Fibroblast of skin of scalp (primary cell): ENCODE measurements at regions not wholly inside any gene's neighbourhood (a gene's known extent, or its start where the extent isn't known, plus 50 kb on each side); places are given as distances from the start of the nearest gene placed in this dataset.

Experiments
- DNase-seq: peaks from one replicate; pipeline ENCODE4 v3.0.0-alpha.2; 2013

DNA sequence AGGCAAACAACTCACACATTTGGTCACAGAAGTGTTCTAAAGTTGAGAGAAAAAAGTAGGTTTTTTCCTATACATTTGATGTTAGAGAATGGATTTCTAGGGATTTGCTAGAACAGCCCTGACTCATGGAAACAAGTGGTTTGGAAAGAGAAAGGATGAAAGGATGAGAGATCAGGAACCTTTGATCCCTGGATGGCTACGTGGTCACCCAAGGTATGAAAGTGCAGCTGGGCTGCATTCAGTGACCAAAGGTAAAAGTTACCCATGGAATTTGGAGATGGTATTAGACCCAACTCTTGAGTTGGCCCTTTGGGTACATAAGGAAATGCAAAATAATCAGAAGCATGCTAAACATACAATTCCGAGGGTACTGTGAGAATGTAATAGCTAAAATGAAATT lies 61.3 kb upstream of the SPIN1 start:
- DNase-seq = no peak

DNA sequence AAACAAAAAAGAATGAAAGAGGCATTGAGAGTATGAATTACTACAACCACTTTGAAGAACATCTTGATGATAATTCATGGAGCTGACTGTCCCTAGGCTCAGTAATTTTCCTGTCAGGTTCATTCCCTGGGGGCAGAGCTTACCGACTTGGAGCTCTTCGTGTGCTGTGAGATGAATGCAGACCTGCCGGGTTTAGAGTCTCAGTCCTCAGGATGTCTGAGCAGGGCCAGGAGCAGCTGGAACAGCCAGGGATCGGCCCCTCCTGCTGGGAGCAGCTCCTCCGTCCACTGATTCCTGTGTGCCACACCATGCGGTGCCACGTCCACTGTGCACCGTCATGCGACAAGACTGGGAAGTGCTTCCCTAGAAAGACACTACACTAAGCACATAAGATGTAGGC lies 62.2 kb upstream of the SPIN1 start:
- DNase-seq = no peak

DNA sequence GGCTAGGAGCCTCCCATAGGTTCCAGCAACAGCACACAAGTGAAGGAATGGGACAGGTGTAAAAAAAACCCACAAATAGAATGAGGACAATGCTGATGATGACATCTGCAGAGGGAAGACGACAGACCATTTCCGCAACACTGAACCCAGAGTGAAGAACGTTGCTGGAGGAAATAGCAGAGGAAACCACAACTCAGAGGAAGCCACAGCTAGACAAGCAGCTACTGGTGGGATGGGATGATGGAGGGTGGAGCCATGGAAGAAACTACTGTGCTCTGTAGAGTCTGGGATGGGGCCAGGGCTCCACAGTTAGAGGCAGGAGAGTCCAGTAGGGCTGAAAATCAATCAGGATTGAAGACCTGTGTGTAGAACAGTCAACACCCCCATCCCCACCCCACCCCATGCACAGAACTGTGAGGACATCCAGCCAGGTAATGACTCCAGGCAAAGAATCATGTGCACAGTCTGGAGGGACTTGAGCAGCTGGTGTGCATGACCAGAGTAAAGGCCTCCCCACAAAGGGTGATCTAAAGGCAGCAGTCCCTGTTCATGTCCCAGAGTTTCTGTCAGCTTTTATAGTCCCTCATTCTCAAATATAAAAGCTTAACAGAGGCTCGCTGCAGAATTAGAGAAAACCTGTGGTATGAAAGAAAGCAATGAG lies 65.2 kb upstream of the SPIN1 start:
- DNase-seq = peak; percentile 28

DNA sequence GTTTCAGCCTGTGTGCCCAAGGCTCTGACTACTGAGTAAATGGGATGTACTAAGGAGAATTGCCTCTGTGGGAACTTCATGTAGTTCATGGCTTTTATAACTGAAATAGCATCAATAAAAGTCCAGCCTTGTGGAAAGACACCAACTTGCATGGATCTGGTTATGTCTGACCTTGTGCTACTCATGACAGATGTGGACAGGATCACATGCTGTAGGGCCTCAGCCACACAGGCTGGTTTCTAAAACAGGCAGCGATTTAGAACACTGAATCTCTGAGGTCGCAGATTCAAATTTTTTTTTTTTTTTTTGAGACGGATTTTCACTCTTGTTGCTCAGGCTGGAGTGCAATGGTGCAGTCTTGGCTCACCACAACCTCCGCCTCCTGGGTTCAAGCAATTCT lies 66.5 kb upstream of the SPIN1 start:
- no peak for DNase-seq

DNA sequence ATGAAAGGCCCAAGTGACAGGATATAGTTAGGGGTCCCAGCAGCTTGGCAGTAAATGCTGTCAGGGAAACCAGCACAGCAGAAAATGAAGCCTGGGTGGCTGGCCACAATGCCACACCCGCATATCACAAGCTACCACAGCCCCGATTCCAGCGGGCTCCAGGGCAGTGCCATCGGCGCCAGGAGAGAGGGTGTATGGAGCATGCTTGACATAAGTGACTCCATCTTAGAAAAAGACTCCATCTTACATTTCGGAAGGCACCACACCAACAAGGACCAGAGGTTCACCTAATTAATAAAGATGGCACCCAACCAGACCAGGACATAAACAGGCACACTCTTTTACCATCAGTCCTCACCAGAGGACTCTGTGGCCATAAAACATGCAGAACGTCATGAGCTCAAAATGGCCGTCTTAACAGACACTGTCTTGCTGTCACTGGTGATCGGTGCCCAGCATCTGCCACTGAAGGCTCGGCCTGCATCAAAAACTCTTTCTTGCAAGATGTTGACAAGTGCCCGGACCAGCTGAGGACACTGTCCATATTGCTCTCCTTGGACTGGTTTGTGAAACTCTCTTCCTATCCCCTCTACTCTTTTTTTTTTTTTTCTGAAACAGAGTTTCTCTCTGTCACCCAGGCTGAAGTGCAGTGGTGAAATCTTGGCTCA lies 67.4 kb upstream of the SPIN1 start:
- DNase-seq = no peak

DNA sequence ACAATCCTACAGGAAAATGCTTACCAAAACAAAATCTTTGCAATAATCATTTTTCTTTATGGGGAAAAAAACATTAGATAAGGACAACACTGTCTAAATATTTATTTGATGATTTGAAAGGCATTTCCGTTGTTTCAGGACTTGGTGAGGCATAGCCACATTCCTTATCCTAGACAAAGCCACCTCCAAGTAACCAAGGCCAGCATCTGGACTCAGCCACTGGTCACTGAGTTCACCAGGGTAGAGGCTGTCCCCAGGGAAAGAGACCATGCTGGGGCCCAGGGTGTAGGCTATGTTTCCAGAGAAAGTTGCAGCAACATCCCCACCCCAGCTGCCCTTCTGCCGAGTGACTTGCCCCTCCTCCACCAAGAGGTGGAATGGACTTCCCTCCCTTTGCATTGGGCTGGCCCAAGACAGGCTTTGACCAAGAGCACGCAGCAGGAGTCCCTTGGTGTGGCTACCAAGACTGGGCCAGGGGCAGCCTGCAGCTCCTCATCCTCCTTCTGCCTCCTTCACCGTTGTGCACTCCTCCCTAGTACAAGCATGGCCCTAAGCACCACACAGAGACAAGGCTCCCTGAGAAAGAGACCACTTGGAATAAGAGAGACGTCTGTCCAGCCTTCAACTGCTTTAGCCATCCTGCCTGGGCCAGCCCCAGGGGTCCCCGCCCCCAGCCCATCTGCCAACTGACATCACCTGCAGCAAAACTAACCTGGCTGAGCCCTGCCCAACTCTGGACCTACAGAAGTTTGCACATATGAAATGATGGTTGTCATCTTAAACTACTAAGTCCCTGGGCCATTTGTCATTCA lies 68.1 kb upstream of the SPIN1 start:
- DNase-seq = no peak

DNA sequence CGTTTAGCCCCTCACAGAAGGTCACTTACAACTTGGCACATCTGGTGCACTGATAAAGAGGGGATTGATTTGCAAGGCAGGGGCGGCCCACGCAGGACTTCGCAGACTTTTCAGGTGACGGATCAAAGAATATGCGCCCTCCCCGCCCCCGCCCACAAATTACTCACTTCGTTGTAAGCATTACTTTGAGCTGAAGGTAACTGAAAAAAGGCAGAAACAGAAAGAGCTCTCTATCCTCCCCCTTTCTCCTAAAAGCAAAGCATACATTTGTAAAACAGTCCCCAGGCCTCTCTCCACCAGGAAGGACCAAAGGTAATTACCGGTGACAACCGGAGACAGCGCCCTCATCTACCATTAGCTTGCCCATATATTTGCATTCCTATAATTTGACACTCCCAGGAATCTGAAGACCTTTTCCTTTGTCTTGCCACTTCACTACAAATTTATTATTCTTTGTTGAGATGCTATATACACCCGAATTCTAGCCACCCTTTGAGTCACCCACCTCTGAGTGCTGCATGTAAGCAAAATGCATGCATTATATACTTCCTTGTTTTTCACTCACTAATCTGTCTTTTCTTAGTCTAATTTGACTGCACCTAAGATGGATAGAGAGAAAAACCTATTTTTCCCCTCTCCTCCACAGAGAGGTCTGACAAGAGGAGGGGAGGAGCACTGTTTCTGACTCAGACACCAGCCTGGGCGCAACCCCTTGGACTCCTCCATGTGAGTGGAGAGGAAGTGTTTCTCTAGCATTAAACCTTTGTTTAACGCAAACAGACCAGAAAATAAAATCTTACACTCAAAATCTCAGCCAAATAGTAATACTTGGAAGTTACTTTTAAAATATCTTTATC lies 74.7 kb upstream of the SPIN1 start:
- no peak for DNase-seq

DNA sequence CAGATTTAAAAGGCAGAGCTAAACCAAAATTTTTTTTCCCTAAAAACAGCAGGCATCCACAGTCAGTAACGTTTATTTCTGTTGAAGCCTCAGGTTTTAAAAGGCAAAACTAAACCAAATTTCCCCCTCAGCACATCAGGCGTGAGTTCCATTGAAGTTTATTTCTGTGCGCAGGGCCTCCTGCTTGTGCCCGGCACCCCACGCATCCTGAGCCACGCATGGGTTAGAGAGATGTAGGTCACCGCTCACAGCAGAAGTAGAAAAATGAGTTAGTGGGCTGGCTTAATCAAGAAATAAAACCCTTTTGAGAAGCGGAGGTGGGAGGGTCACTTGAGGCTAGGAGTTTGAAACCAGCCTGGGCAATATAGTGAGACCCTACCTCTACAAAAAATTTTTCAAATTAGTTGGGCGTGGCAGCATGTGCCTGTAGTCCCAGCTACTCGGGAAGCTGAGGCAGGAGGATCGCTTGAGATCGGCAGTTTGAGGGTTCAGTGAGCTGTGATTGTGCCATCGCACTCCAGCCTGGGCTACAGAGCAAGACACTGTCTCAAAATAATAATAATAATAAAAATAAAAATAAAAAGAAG lies 75.6 kb upstream of the SPIN1 start:
- DNase-seq = no peak

DNA sequence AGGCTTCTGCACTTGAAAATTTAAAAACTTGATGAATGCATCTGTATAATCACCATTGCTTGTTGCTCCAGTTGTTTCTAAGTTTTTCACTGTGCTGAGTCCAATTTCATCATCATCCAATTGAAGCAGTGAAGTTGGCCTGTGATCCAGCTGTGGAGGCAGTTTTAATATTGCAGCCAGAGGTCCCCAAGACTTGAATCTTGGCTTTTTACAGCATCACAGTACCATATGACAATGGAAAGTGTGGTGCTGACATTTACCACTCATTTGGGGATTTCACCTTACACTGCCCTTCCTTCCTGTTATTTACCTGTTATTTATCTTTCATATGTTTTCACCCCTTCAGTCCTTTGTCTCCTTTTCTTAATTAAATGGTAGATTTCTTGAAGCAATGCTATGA lies 76.2 kb upstream of the SPIN1 start:
- DNase-seq = no peak

DNA sequence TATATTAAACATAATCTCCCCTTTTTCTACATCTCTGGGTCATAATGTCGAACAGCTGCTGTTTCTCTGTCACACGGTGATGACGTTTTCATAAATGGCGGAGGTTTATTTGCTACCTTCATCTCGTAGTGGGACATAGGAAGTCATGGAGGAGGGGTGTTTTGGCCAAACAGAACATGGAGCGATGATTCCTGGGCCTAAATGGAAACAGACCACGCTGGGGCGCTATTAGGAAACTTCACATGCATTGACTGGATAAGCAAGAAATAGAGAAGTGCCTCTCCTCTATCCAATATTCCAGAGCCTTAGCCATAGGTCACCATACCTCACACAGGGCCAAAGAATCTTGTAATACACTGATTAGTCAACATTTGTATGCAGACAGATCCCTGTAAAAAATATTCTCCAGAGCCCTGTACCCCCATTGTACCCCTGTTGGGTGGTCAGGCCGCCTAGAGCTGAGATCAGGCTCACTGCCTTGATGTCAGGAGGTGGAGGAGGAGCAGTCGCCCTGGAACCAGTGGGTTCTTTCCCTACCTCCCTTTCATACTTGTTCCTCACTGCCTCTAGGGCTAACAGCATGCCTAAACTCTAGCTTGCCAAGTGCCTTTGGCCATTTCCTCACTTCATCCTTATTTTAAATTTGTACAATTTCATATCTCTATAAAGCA lies 77.8 kb upstream of the SPIN1 start:
- DNase-seq = no peak

DNA sequence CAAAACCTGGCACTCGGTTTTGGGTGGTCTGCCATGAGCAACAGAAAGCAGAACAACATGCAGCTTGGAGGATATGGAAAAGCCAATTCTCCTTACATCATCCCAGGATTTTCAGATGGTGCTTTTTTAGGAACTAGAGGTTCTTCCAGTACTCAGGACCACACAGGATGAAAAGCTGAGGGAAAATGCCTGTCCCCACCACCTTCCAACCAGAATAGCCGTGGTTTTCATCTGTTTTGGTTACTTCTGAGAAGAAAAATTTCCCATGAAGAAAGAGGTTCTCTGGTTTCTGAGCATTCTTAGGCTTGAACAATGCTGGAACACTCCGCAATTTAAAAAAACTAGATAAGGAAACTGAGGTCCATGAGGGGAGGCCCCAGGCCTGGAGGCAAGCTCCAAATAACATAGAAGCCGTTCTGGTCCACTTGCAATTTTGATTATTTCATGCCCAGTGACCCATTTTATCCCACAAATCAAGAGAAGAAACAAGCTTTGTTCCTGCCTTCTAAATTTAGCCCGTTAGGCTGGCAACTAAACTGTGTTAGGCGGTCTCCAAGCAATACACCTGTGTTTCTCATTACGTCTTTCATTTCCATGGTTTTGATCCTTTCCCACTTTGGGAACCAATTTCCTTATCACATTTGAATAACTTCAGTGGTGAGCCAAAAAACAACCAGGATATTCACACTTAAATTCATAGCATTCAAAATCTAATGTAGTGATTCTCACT lies 79.2 kb upstream of the SPIN1 start:
- DNase-seq = no peak

DNA sequence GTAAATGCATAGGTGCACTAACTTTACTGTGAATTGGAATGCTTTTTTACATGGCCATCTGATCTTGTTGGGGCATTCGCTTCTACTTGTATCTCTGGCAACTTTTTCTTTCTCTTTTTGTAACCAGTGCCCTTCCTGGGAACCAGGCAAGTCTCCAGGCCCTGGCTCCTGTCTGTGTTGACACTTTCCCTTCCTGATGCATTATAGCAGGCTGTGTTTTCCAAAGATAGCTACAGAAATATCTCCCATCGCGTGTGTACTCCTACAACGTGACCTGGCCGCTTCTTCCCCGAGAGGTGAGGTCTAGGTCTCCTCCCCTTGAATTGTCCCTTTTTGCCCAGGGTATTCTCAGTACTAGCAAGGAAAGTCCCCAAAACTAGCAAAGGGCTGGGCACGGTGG lies 81.1 kb upstream of the SPIN1 start:
- DNase-seq = no peak

DNA sequence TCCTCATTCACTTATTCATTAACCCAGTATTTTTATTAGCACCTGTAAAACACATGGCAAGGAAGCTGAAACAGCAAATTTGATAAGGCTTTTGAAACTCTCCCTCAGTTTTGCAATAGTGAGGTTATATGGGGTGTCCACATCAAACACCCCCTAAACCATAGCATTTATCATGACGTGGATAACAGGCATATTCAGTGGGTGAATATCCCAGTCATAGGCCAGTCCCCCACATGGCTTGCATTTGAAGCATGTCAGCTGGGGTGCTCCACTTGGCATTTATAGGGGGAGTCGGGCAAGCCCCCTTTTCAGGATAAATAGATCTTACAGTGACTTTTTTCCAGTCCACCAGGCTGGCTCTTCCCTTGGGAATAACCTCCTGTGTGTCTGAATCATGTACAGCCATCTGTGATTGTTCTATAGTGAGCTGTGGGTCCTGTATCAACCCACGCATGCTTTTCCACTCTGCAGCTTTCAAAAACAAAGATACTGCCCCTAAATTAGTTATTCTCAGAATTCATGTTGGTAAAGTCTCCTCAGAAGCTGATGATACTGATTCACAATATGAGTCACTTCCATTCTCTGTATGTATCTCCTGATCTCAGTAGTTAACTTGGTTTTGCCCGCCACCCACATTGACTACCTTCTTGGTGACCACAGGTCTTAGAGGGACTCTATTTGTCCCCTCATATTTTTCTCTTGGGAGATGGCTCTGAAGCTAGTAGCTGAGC lies 84.4 kb upstream of the SPIN1 start:
- no peak for DNase-seq

DNA sequence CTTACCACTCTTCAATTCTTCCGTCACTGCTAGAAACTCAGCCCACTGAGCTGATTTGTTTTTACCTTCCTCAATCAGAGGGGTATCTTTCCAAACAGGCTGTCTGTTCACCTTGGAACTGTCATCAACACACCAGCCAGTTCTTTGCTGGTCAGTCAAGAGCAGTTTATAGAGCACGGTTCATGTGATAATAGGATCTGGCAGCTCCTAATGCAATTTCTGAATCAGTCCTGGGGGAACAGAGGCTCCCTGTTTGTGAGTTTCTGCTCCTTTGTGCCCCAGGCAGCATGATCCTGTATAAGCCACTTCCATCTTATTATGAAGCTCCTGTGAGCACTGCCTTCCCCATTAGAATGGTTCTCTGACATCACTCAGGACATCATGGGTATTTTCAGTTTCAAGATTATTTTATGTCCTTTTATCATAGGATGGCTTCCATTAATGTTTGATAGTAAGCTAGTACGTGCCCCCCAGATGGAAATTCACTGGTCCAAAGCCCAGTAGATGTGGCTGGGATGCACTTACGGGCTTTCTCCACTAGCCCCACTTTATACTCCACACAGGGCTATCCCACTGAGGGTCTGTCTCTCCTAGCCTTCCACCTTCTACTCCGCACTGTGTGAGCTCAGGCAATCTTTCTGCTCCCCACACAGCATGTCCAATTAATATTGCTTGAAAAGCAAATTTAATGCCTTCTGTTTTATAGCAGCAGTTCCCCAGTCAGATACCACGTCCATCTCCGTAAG lies 85.5 kb upstream of the SPIN1 start:
- DNase-seq = no peak

DNA sequence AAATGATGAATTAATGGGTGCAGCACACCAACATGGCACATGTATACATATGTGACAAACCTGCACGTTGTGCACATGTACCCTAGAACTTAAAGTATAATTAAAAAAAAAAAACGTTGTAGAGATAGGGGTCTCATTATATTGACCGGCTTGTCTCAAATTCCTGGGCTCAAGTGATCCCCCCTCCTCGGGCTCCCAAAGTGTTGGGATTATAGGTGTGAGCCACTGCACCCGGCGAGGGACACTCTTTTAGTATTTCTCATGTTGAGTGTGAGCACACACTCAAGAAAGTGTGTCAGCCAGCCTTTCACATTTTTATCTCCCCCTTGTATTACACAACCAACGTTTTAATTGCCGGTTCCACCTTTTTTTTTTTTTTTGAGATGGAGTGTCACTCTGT lies 87.7 kb upstream of the SPIN1 start:
- DNase-seq = no peak

DNA sequence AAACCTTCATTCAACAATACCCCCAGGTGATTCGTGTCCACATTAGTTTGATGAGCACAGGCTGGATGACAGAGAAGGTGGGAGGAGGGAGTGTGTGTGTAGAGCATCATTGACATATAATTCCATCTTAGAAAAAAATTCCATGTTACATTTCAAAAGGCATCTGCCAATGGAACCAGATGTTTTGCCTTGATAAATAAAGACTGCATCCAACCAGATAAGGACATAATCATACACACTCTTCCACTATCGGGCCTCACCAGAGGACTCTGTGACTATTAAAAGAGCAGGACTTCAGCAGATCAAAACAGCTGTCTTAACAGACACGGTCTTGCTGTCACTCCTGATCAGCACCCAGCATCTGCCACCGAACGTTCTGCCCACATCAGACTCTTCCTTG lies 96.4 kb upstream of the SPIN1 start:
- no peak for DNase-seq

DNA sequence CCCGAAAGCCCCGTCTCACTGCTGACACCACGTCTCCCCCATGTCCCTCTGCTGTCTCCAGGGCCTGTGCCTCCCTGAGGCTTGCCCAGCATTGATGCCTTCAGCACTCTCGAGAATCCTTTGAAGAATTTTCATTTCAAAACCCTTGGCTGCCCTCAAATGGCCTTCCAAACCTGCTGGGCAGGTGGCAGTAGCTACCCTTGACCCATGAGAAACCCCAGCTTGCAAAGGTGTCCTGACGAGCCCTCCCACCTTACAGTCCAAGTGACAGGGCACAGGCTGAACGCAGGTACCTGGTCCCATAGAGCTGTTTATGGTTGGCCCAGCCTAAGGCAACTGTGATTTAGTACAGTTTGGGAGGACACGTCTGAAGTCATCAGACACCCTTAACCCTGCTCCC lies 97.2 kb upstream of the SPIN1 start:
- DNase-seq = no peak

DNA sequence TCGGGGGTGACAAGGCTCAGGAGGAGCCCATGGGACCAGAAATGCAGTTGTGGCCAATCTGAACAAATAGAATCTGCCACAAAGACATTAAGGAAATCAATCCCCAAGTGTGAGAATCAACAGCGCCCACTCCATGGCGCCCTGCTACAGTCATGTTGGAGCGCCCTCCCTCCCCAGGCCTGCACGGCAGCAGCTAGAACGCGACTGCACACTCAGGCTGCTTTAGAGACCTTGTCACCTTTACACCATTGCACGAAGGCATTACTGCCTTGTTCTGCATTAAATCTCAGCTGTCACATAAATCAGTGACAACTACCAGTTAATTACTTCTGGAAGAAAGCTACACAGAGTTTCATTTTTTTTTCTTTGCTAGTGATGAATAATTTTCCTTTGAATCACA lies 98.7 kb upstream of the SPIN1 start:
- DNase-seq = no peak

DNA sequence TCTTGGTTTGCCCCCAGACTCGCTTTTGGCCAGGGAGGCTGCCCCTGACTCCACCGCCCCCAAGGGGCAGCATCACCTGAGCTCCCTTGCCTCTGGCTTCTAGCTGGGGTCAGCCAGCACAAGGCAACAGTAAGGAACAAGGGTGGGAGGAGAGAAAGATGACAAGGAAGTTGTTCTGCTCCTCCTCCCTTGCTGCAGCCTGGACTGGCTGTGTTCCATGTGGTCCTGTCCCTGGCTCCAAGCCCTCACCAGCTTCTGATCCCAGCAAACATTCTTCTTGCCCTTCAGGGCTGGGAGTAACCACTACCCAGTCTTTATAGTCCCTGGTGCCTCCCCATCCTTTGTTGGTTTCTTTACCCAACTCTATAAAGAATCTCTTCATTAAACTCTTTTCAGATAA lies 100.3 kb upstream of the SPIN1 start:
- DNase-seq = no peak
